Keratinocyte (primary cell): ENCODE measurements at regions not wholly inside any gene's neighbourhood (a gene's known extent, or its start where the extent isn't known, plus 50 kb on each side); places are given as distances from the start of the nearest gene placed in this dataset.

Experiments used
- DNase-seq: peaks from one replicate; pipeline ENCODE4 v3.0.0-alpha.2; 2011; ENCODE audit warnings: low read depth, missing footprints, low spot score
- FAIRE-seq: peaks from 2 replicates; lab custom pipeline; 2011; peaks lifted over from hg19 to GRCh38; lab: Jason Lieb, UNC
- H2AFZ ChIP-seq: 2 replicates; pipeline ENCODE4 v1.6.0; 2012; ENCODE audit warnings: low read length, control low read depth, inconsistent platforms; ENCODE audit not compliant: control insufficient read depth
- H3K27ac ChIP-seq: 2 replicates; pipeline ENCODE4 v1.5.1; 2011; ENCODE audit warnings: low read length; ENCODE audit not compliant: control insufficient read depth, insufficient read depth
- H3K27me3 ChIP-seq: 3 replicates; pipeline ENCODE4 v1.6.0; 2011; ENCODE audit warnings: low read length; ENCODE audit not compliant: control insufficient read depth, insufficient read depth; ENCODE audit errors: extremely low read depth
- H3K36me3 ChIP-seq, 2 experiments: 2 replicates in 1 of 2; 3 replicates in 1 of 2; pipeline ENCODE4 v1.5.1; 2011; ENCODE audit warnings: low read length in 2 of 2, mild to moderate bottlenecking in 1 of 2; ENCODE audit not compliant: control insufficient read depth in 2 of 2, insufficient read depth in 2 of 2; ENCODE audit errors: extremely low read depth in 1 of 2
- H3K4me1 ChIP-seq: 3 replicates; pipeline ENCODE4 v1.5.1; 2011; ENCODE audit warnings: low read length; ENCODE audit not compliant: control insufficient read depth, insufficient read depth; ENCODE audit errors: extremely low read depth
- H3K4me2 ChIP-seq: 3 replicates; pipeline ENCODE4 v1.6.0; 2011; ENCODE audit warnings: low read depth, low read length; ENCODE audit not compliant: control insufficient read depth, insufficient read depth; ENCODE audit errors: extremely low read depth
- H3K4me3 ChIP-seq, 3 experiments: fragments of 200-600 bp in 1 of 3; sonication (generic) in 1 of 3; 2 replicates in 2 of 3; 3 replicates in 1 of 3; pipeline ENCODE4 v1.5.1; 2011 to 2016; ENCODE audit warnings: low read length in 3 of 3, mild to moderate bottlenecking in 3 of 3, control low read depth in 2 of 3, inconsistent platforms in 1 of 3, low read depth in 1 of 3, mixed read lengths in 1 of 3, mixed run types in 1 of 3, moderate library complexity in 1 of 3; ENCODE audit not compliant: control insufficient read depth in 2 of 3, insufficient read depth in 2 of 3; ENCODE audit errors: extremely low read depth in 1 of 3
- H3K79me2 ChIP-seq: 2 replicates; pipeline ENCODE4 v1.6.0; 2012; ENCODE audit warnings: low read length; ENCODE audit not compliant: control insufficient read depth, insufficient read depth
- H3K9ac ChIP-seq: 3 replicates; pipeline ENCODE4 v1.6.0; 2011; ENCODE audit warnings: low read length; ENCODE audit not compliant: control insufficient read depth, insufficient read depth; ENCODE audit errors: extremely low read depth
- H3K9me1 ChIP-seq: 3 replicates; pipeline ENCODE4 v1.6.0; 2011; ENCODE audit warnings: low read length; ENCODE audit not compliant: control insufficient read depth, insufficient read depth; ENCODE audit errors: extremely low read depth
- H3K9me3 ChIP-seq: 2 replicates; pipeline ENCODE4 v1.5.1; 2012; ENCODE audit warnings: low read depth, low read length; ENCODE audit not compliant: control insufficient read depth
- H4K20me1 ChIP-seq: 3 replicates; pipeline ENCODE4 v1.6.0; 2011; ENCODE audit warnings: low read length; ENCODE audit not compliant: control insufficient read depth, insufficient read depth; ENCODE audit errors: extremely low read depth
- EZH2 ChIP-seq: IDR thresholded peaks from one replicate; pipeline ENCODE4 v1.6.1; 2012; ENCODE audit warnings: inconsistent platforms, mild to moderate bottlenecking, low read length, moderate library complexity
- dilution Hi-C: fragments of 300-500 bp; cut with MboI; formaldehyde crosslinking; loops from one replicate; pipeline ENCODE4 v1.7.0; 2020; ENCODE audit warnings: low sequenced_read_pairs; ENCODE audit not compliant: extremely low pct_ligation_motif_present
- TF ChIP-seq, protein P1 (sequence below), 3 experiments: IDR thresholded peaks in 1 of 3; conservative IDR thresholded peaks in 1 of 3; optimal IDR thresholded peaks in 1 of 3; 2 replicates in 2 of 3; 3 replicates in 1 of 3; pipeline versions ENCODE3 to v1.5.1; 2011; ENCODE audit warnings: low read length in 3 of 3, mild to moderate bottlenecking in 3 of 3, moderate library complexity in 2 of 3, control low read depth in 1 of 3, inconsistent platforms in 1 of 3; ENCODE audit not compliant: insufficient read depth in 2 of 3; ENCODE audit errors: extremely low read depth in 1 of 3

DNA sequence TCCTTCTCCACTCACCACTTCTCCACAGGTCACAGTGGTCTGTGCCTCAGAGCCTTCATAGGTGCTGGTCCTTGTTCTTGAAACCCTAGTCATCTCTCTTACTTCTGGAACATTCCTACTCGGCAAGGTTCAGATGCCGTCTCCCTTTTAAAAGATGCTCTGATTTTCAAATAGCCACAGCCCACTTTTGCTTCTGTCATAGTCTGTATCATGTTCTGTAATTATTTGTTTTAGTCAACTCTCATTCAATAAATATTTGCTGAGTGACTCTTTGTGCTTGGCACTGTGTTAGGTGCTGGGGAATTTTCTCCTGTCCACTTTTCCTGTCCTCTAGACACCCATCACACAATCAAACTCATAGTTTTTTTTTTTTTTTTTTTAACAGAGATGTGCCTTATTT is 181.3 kb upstream of the IL12B start:
- no peak overlapping the region for H2AFZ ChIP-seq
- no peaks in the 10 kb centered on the region for H3K9me3 ChIP-seq
- H3K27ac ChIP-seq, result no peak overlapping the region
- no peaks in the 10 kb centered on the region for H3K79me2 ChIP-seq
- no peak for TF ChIP-seq EZH2
- TF ChIP-seq, protein P1, sequence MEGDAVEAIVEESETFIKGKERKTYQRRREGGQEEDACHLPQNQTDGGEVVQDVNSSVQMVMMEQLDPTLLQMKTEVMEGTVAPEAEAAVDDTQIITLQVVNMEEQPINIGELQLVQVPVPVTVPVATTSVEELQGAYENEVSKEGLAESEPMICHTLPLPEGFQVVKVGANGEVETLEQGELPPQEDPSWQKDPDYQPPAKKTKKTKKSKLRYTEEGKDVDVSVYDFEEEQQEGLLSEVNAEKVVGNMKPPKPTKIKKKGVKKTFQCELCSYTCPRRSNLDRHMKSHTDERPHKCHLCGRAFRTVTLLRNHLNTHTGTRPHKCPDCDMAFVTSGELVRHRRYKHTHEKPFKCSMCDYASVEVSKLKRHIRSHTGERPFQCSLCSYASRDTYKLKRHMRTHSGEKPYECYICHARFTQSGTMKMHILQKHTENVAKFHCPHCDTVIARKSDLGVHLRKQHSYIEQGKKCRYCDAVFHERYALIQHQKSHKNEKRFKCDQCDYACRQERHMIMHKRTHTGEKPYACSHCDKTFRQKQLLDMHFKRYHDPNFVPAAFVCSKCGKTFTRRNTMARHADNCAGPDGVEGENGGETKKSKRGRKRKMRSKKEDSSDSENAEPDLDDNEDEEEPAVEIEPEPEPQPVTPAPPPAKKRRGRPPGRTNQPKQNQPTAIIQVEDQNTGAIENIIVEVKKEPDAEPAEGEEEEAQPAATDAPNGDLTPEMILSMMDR (optimal IDR thresholded peaks at IDR 0.05 in 1 of 3, IDR thresholded peaks at IDR 0.05 in 1 of 3, conservative IDR thresholded peaks at IDR 0.05 in 1 of 3; ENCODE audit: extremely low read depth in 1 of 3, insufficient read depth in 2 of 3, low read length in 3 of 3), result no peak
- H3K9ac ChIP-seq, result no peak overlapping the region
- H3K4me1 ChIP-seq, result no peaks in the 10 kb centered on the region
- H3K36me3 ChIP-seq, result no peaks in the 10 kb centered on the region
- DNase-seq, result no peak
- H3K9me1 ChIP-seq, result no peaks in the 10 kb centered on the region
- no peak overlapping the region for H3K4me3 ChIP-seq
- dilution Hi-C loops, result no loop called here
- H4K20me1 ChIP-seq, result no peaks in the 10 kb centered on the region
- H3K27me3 ChIP-seq, result no peaks in the 10 kb centered on the region
- no peak overlapping the region for H3K4me2 ChIP-seq
- no peak for FAIRE-seq

DNA sequence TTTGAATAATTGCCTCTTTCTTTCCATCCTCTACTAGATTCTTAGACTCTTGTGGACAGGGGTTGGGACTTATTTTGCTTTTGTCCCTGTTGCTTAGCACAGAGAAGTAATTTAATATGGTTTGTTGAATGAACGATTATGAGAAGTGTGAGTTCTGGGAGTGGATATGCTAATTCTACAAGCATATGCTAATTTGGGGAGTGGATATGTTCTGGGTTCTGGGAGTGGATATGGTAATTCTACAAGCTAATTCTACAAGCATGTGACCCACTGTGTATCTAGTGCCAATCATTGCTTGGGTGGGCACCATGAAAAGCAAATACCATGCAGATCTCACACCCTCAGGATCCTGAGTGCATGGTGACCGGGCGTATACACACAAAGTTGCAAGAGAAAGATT is 181.8 kb upstream of the IL12B start:
- no peak for TF ChIP-seq EZH2
- TF ChIP-seq, protein P1 (optimal IDR thresholded peaks at IDR 0.05 in 1 of 3, IDR thresholded peaks at IDR 0.05 in 1 of 3, conservative IDR thresholded peaks at IDR 0.05 in 1 of 3; ENCODE audit: extremely low read depth in 1 of 3, insufficient read depth in 2 of 3, low read length in 3 of 3), result no peak
- H3K27me3 ChIP-seq, result no peaks in the 10 kb centered on the region
- H3K4me2 ChIP-seq, result no peak overlapping the region
- no peaks in the 10 kb centered on the region for H3K79me2 ChIP-seq
- H3K36me3 ChIP-seq, result no peaks in the 10 kb centered on the region
- H2AFZ ChIP-seq, result no peak overlapping the region
- FAIRE-seq (no peak), DNase-seq (no peak)
- H3K9me1 ChIP-seq, result no peaks in the 10 kb centered on the region
- no peaks in the 10 kb centered on the region for H4K20me1 ChIP-seq
- no peak overlapping the region for H3K27ac ChIP-seq
- H3K9me3 ChIP-seq, result no peaks in the 10 kb centered on the region
- H3K4me3 ChIP-seq, result no peak overlapping the region
- H3K9ac ChIP-seq, result no peak overlapping the region
- dilution Hi-C loops, result no loop called here
- no peaks in the 10 kb centered on the region for H3K4me1 ChIP-seq
